K562 (cell line): ENCODE measurements at regions not wholly inside any gene's neighbourhood (a gene's known extent, or its start where the extent isn't known, plus 50 kb on each side); places are given as distances from the start of the nearest gene placed in this dataset.

Source experiments
- ATAC-seq: fragments of 200-7000 bp; cut with Tn5 transposase; 3 replicates; pipeline ENCODE4 v1.9.1; 2020; ENCODE audit warnings: moderate library complexity
- BruUV-seq: library from RNA; stranded (reverse); fragments of 400-500 nt; replicated peaks from 2 replicates; lab custom pipeline; 2021; lab: Mats Ljungman, UMichigan
- CTCF ChIA-PET: fragments of 300-600 bp; formaldehyde crosslinking; extraction: SDS; loops from one replicate; lab custom pipeline; 2021; ENCODE audit warnings: low intra/inter-chr PET ratio; lab: Yijun Ruan, JAX
- POLR2A ChIA-PET: fragments of 300-600, 350-650 bp; sonication (Branson Sonifier 250); formaldehyde crosslinking; extraction: SDS; loops from one replicate; lab custom pipeline; 2021; ENCODE audit warnings: antibody characterized with exemption, inconsistent platforms; lab: Yijun Ruan, JAX
- DNase-seq, 4 experiments: peaks; one replicate each; pipeline versions ENCODE4 v3.0.0 to v3.0.0-alpha.2; 2011 to 2018; ENCODE audit warnings: low spot score in 3 of 4, mixed read lengths in 3 of 4; ENCODE audit errors: extremely low read depth in 1 of 4
- FAIRE-seq: peaks from 2 replicates; lab custom pipeline; 2011; peaks lifted over from hg19 to GRCh38; lab: Jason Lieb, UNC
- H2AFZ ChIP-seq: 2 replicates; pipeline ENCODE4 v1.6.0; 2011; ENCODE audit warnings: low read depth, low read length, control low read depth, inconsistent platforms
- H3K27ac ChIP-seq: fragments of 200-600 bp; 3 replicates; pipeline ENCODE4 v1.8.0; 2011; ENCODE audit warnings: low read depth, mild to moderate bottlenecking, control low read depth, inconsistent platforms, low read length, moderate library complexity, mixed read lengths; ENCODE audit errors: extremely low read depth
- H3K27me3 ChIP-seq, 2 experiments: fragments of 300-600 bp in 1 of 2; 2 replicates in 1 of 2; 3 replicates in 1 of 2; pipeline versions ENCODE4 v1.6.0 to v1.8.0; 2011; ENCODE audit warnings: inconsistent platforms in 2 of 2, low read length in 2 of 2, mild to moderate bottlenecking in 1 of 2, mixed read lengths in 1 of 2, moderate library complexity in 1 of 2; ENCODE audit not compliant: control insufficient read depth in 2 of 2, insufficient read depth in 2 of 2
- H3K36me3 ChIP-seq: fragments of 300-600 bp; 3 replicates; pipeline ENCODE4 v1.8.0; 2011; ENCODE audit warnings: mild to moderate bottlenecking, low read length, inconsistent platforms; ENCODE audit not compliant: control insufficient read depth, insufficient read depth
- H3K4me1 ChIP-seq, 2 experiments: fragments of 200-600 bp in 1 of 2; replicated peaks in 1 of 2; 2 replicates in 1 of 2; 3 replicates in 1 of 2; pipeline versions ENCODE4 v1.5.1 to v1.8.0; 2011; ENCODE audit warnings: inconsistent platforms in 2 of 2, low read length in 2 of 2, mild to moderate bottlenecking in 1 of 2, mixed read lengths in 1 of 2, moderate library complexity in 1 of 2; ENCODE audit not compliant: control insufficient read depth in 2 of 2, insufficient read depth in 2 of 2
- H3K4me2 ChIP-seq: 2 replicates; pipeline ENCODE4 v1.6.1; 2011; ENCODE audit warnings: low read length, control low read depth, inconsistent platforms, mixed read lengths; ENCODE audit not compliant: insufficient read depth
- H3K4me3 ChIP-seq: fragments of 200-600 bp; sonication (generic), shearing (Covaris generic); 2 replicates; pipeline ENCODE4 v1.5.1; 2016; ENCODE audit warnings: control low read depth, inconsistent platforms
- H3K79me2 ChIP-seq: fragments of 200-600 bp; 3 replicates; pipeline ENCODE4 v1.8.0; 2011; ENCODE audit warnings: low read length, inconsistent platforms; ENCODE audit not compliant: control insufficient read depth, insufficient read depth
- H3K9ac ChIP-seq, 2 experiments: 2 replicates each; pipeline versions ENCODE4 v1.6.0 to v1.6.1; 2011; ENCODE audit warnings: low read depth in 2 of 2, low read length in 2 of 2, control low read depth in 1 of 2, inconsistent platforms in 1 of 2, mild to moderate bottlenecking in 1 of 2, mixed read lengths in 1 of 2; ENCODE audit not compliant: insufficient read depth in 1 of 2
- H3K9me1 ChIP-seq: one replicate; pipeline ENCODE4 v1.6.0; 2011; ENCODE audit warnings: inconsistent platforms, mild to moderate bottlenecking, low read length, moderate library complexity; ENCODE audit not compliant: control insufficient read depth, insufficient read depth
- H3K9me3 ChIP-seq: replicated peaks from 2 replicates; pipeline ENCODE4 v1.5.1; 2011; ENCODE audit warnings: low read depth, low read length, inconsistent platforms; ENCODE audit not compliant: control insufficient read depth, insufficient read depth
- H4K20me1 ChIP-seq: replicated peaks from 2 replicates; pipeline ENCODE4 v1.6.1; 2011; ENCODE audit warnings: low read length, inconsistent platforms, mixed read lengths; ENCODE audit not compliant: control insufficient read depth, insufficient read depth
- BRF1 ChIP-seq: IDR thresholded peaks from 3 replicates; pipeline ENCODE4 v1.6.1; 2011; ENCODE audit warnings: borderline replicate concordance, mild to moderate bottlenecking; ENCODE audit not compliant: insufficient read length; ENCODE audit errors: extremely low read depth
- E4F1 ChIP-seq: fragments of 250-450 bp; sonication (Bioruptor Pico); IDR thresholded peaks from 2 replicates; pipeline ENCODE4 v1.5.0; 2021; ENCODE audit warnings: mild to moderate bottlenecking, borderline replicate concordance
- EP400 ChIP-seq: fragments of 450-650 bp; IDR thresholded peaks from 2 replicates; pipeline ENCODE4 v1.6.1; 2017; ENCODE audit warnings: antibody characterized with exemption, mild to moderate bottlenecking, moderate library complexity
- PPARD ChIP-seq: fragments of 250-450 bp; sonication (Bioruptor Pico); IDR thresholded peaks from 2 replicates; pipeline ENCODE4 v1.8.0; 2022; ENCODE audit warnings: inconsistent platforms, mild to moderate bottlenecking, moderate library complexity
- SMARCB1 ChIP-seq: IDR thresholded peaks from 2 replicates; pipeline ENCODE4 v1.6.1; 2011; ENCODE audit warnings: improper control_type of control experiment, low read depth; ENCODE audit not compliant: insufficient read length
- SRSF7 ChIP-seq: fragments of 200-400 bp; formaldehyde crosslinking; optimal IDR thresholded peaks from 2 replicates; pipeline ENCODE3; 2017; ENCODE audit warnings: mild to moderate bottlenecking, low read depth, low read length
- STAT6 ChIP-seq: sonication (generic); formaldehyde crosslinking; IDR thresholded peaks from 2 replicates; pipeline ENCODE4 v1.8.1; 2023; ENCODE audit warnings: mild to moderate bottlenecking, missing genetic modification reagents
- THAP7 ChIP-seq: fragments of 250-450 bp; sonication (Bioruptor Pico); IDR thresholded peaks from 2 replicates; pipeline ENCODE4 v1.5.0; 2021
- U2AF2 ChIP-seq: fragments of 200-400 bp; formaldehyde crosslinking; optimal IDR thresholded peaks from 2 replicates; pipeline ENCODE3; 2017; ENCODE audit warnings: low read depth, mild to moderate bottlenecking, low read length
- ZBTB7A ChIP-seq: IDR thresholded peaks from 2 replicates; pipeline ENCODE4 v1.6.1; 2011; ENCODE audit warnings: low read depth, mild to moderate bottlenecking, low read length, moderate library complexity, borderline replicate concordance; ENCODE audit not compliant: control insufficient read depth
- ZFP91 ChIP-seq: sonication (generic); formaldehyde crosslinking; IDR thresholded peaks from 2 replicates; pipeline ENCODE4 v1.8.0; 2022; ENCODE audit warnings: mild to moderate bottlenecking, missing genetic modification reagents
- ZNF511 ChIP-seq: sonication (generic); formaldehyde crosslinking; IDR thresholded peaks from 2 replicates; pipeline ENCODE4 v1.8.0; 2022; ENCODE audit warnings: mild to moderate bottlenecking, missing genetic modification reagents
- WGBS: fragments of 100-300 bp; shearing (Covaris generic); methylation state at CpG from one replicate; pipeline ENCODE4 v1.1.6; 2016; ENCODE audit warnings: low coverage, mixed read lengths; ENCODE audit not compliant: insufficient coverage; ENCODE audit errors: missing lambda C conversion rate; 5-methylcytosine and 5-hydroxymethylcytosine counted together
- in situ Hi-C: fragments of 300-500 bp; cut with MboI; formaldehyde crosslinking; loops from 4 replicates; pipeline ENCODE4 v1.15.0; 2018; ENCODE audit warnings: inconsistent platforms, mixed read lengths
- intact Hi-C: fragments of 100-400 bp; cut with micrococcal nuclease; formaldehyde crosslinking; loops from 2 replicates; pipeline ENCODE4 v1.14.2; 2022

GRCh38 chr15:39413558-39413957 is 167.3 kb upstream of the THBS1 start:
- Histone ChIP-seq H3K9ac (no peak overlapping the region), H3K4me2 (no peak overlapping the region), H3K27me3 (no peaks in the 10 kb centered on the region), H3K79me2 (no peaks in the 10 kb centered on the region), H3K36me3 (no peaks in the 10 kb centered on the region; the same call in 2 of the 3 replicates), H4K20me1 (no peaks in the 10 kb centered on the region), H3K4me1 (no peaks in the 10 kb centered on the region; a peak in 1 of 5 replicates), H3K4me3 (no peak overlapping the region), H3K9me1 (no peaks in the 10 kb centered on the region), H3K27ac (no peak overlapping the region), H3K9me3 (peaks cover 11% of the 10 kb centered on the region), H2AFZ (no peak overlapping the region)
- ChIA-PET CTCF (no interaction called here), POLR2A (interaction anchor here (0.8 kb wide), 1 partner anchor 9 kb away, joined by 3 read pairs; no protein-coding TSS in a partner anchor)
- in situ Hi-C loops = no loop called here
- WGBS = 6% methylated on average over 1 of the region's 1 CpG
- no peak for DNase-seq
- ATAC-seq = no peak
- no peak for FAIRE-seq
- TF ChIP-seq PPARD (CRISPR knock-in tag) = no peak
- TF ChIP-seq THAP7 (CRISPR knock-in tag) = no peak
- no peak for TF ChIP-seq STAT6 (CRISPR knock-in tag)
- no peak for TF ChIP-seq SRSF7
- no peak for TF ChIP-seq E4F1 (CRISPR knock-in tag)
- no peak for TF ChIP-seq ZBTB7A
- TF ChIP-seq ZNF511 (CRISPR knock-in tag) = no peak
- no peak for TF ChIP-seq SMARCB1
- no peak for TF ChIP-seq ZFP91 (CRISPR knock-in tag)
- no peak for TF ChIP-seq EP400
- TF ChIP-seq U2AF2 = no peak
- no peak for TF ChIP-seq BRF1
- intact Hi-C loops = no loop called here
- BruUV-seq = no TSS peak
